HG03064 (cell line): ENCODE measurements at regions not wholly inside any gene's neighbourhood (a gene's known extent, or its start where the extent isn't known, plus 50 kb on each side); places are given as distances from the start of the nearest gene placed in this dataset.

ENCODE experiments used
- ATAC-seq: cut with Tn5 transposase; IDR thresholded peaks from one replicate; pipeline ENCODE4 v1.9.1; 2021; ENCODE audit warnings: low read depth; ENCODE audit not compliant: unreplicated experiment

GRCh38 chr14:22018890-22019289 is 345.3 kb upstream of the OR4E1 start:
- no peak for ATAC-seq

- ATAC-seq: no peak
These were observed 338.8 kb upstream of the OR4E1 start for GRCh38 chr14:22012452-22012851.

GRCh38 chr14:22011253-22011642 is 337.6 kb upstream of the OR4E1 start:
- no peak for ATAC-seq

GRCh38 chr14:22010545-22011252 is 337.1 kb upstream of the OR4E1 start:
- ATAC-seq: no peak

- ATAC-seq: no peak
These were observed 335.1 kb upstream of the OR4E1 start for GRCh38 chr14:22008766-22009165.

GRCh38 chr14:22007784-22008412 is 334.3 kb upstream of the OR4E1 start:
- no peak for ATAC-seq

GRCh38 chr14:22007363-22007762 is 333.7 kb upstream of the OR4E1 start:
- ATAC-seq: no peak

GRCh38 chr14:22003461-22003860 is 329.8 kb upstream of the OR4E1 start:
- no peak for ATAC-seq

- ATAC-seq: no peak
These were observed 329.3 kb upstream of the OR4E1 start for GRCh38 chr14:22002860-22003284.

GRCh38 chr14:21999402-21999801 is 325.8 kb upstream of the OR4E1 start:
- ATAC-seq: no peak

GRCh38 chr14:21997300-21997699 is 323.7 kb upstream of the OR4E1 start:
- no peak for ATAC-seq

- ATAC-seq: no peak
These were observed 321.7 kb upstream of the OR4E1 start for GRCh38 chr14:21995332-21995731.

GRCh38 chr14:21993837-21994236 is 320.2 kb upstream of the OR4E1 start:
- ATAC-seq: no peak

- no peak for ATAC-seq
These were observed 319.5 kb upstream of the OR4E1 start for GRCh38 chr14:21993070-21993469.

- ATAC-seq: no peak
These were observed 317.5 kb upstream of the OR4E1 start for GRCh38 chr14:21991130-21991529.

- ATAC-seq: no peak
These were observed 316.5 kb upstream of the OR4E1 start for GRCh38 chr14:21990116-21990515.

- ATAC-seq: no peak
These were observed 315.5 kb upstream of the OR4E1 start for GRCh38 chr14:21989090-21989489.

- no peak for ATAC-seq
These were observed 314.8 kb upstream of the OR4E1 start for GRCh38 chr14:21988413-21988812.

GRCh38 chr14:21987937-21988336 is 314.3 kb upstream of the OR4E1 start:
- ATAC-seq: no peak

- no peak for ATAC-seq
These were observed 311.5 kb upstream of the OR4E1 start for GRCh38 chr14:21985081-21985480.

GRCh38 chr14:21978999-21979314 is 305.3 kb upstream of the OR4E1 start:
- ATAC-seq: no peak

GRCh38 chr14:21978184-21978998 is 304.8 kb upstream of the OR4E1 start:
- no peak for ATAC-seq
